ENCODE measurements at regions not wholly inside any gene's neighbourhood (a gene's known extent, or its start where the extent isn't known, plus 50 kb on each side); places are given as distances from the start of the nearest gene placed in this dataset.

DNA sequence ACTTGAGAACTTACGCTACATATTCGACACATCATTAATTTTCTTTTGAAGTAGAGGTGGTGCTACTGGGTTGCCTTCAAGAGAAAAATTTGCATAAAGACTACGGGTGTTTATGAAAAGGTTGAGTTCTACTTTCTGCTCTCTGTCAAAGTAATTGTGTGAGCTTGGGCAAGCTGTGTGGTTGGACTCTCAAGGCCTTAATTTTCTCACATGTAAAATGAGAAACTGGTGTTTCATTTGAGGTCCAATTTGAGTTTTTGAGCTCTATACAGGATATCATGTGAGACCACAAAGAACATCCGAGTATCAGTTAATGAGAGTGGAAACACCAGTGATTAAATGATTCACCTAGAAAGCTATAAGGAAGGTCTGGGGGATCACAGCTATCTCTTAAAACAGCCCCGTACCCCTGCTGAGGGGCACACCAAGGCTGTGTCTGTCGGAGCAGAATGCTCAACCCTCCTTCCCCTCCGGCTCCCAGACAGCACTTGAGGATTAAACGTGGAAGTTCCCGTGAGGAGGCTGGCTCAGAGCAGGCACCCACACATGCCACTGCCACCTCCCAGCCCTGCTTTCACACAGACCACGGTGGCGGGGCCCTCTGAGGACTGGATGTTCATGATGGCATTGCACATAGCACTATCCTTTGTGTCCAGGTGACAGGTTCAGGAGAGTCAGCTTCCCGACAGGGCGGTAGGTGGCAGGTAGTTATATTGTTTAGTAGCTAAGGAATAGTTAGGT is 191.8 kb downstream of the RNF144A start:
- TF ChIP-seq, protein P1, sequence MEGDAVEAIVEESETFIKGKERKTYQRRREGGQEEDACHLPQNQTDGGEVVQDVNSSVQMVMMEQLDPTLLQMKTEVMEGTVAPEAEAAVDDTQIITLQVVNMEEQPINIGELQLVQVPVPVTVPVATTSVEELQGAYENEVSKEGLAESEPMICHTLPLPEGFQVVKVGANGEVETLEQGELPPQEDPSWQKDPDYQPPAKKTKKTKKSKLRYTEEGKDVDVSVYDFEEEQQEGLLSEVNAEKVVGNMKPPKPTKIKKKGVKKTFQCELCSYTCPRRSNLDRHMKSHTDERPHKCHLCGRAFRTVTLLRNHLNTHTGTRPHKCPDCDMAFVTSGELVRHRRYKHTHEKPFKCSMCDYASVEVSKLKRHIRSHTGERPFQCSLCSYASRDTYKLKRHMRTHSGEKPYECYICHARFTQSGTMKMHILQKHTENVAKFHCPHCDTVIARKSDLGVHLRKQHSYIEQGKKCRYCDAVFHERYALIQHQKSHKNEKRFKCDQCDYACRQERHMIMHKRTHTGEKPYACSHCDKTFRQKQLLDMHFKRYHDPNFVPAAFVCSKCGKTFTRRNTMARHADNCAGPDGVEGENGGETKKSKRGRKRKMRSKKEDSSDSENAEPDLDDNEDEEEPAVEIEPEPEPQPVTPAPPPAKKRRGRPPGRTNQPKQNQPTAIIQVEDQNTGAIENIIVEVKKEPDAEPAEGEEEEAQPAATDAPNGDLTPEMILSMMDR (IDR thresholded peaks at IDR 0.05; ENCODE audit: insufficient read depth, low read length, missing control alignments), result no peak
- CTCF ChIA-PET, result interaction anchor here (0.9 to 4.6 kb wide), 3 partner anchors 9 to 12 kb away, joined by 3 to 42 read pairs (median 17); no protein-coding TSS in a partner anchor
- H3K4me3 ChIP-seq (ENCODE audit: low read depth, low read length), result no peak overlapping the region
- no peak for DNase-seq (ENCODE audit: low read depth, low spot score)
- POLR2A ChIA-PET, result no interaction called here

DNA sequence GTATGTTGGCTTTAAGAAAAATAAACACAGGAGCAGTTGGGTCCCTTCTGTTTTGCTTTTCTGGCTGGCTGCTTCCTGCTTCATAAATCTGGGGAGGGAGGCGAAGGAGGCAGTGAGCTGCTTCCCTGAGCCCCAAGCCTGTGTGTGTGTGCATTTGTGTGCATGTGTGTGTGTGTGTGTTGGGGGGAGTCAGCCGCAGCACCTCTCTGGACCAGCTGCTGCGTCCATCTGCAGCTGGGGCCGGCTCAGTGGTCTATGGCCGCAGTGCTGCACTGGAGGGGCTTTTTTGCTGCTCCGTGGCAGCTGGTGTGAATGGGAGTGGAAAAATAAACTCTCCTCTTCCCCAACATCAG is 192.3 kb downstream of the RNF144A start:
- POLR2A ChIA-PET, result no interaction called here

GRCh38 chr2:7111626-7112025 is 194.4 kb downstream of the RNF144A start:
- H3K4me3 ChIP-seq (ENCODE audit: low read depth, low read length), result no peak overlapping the region
- TF ChIP-seq, protein P1 (IDR thresholded peaks at IDR 0.05; ENCODE audit: insufficient read depth, low read length, missing control alignments), result peak; percentile 8
- no peak for DNase-seq (ENCODE audit: low read depth, low spot score)
- POLR2A ChIA-PET, result no interaction called here
- CTCF ChIA-PET, result interaction anchor here (1.5 to 4.6 kb wide), 2 partner anchors 8 to 15 kb away, joined by 4 to 42 read pairs; no protein-coding TSS in a partner anchor

More for the DNA sequence above, 192.3 kb downstream of the RNF144A start:
- no peak overlapping the region for H3K4me3 ChIP-seq (ENCODE audit: low read depth, low read length)
- CTCF ChIA-PET, result interaction anchor here (3.6 to 4.6 kb wide), 2 partner anchors 8 to 13 kb away, joined by 17 to 42 read pairs; no protein-coding TSS in a partner anchor
- TF ChIP-seq, protein P1 (IDR thresholded peaks at IDR 0.05; ENCODE audit: insufficient read depth, low read length, missing control alignments), result no peak
- DNase-seq (ENCODE audit: low read depth, low spot score), result no peak

GRCh38 chr2:7115364-7115763 is 198.2 kb downstream of the RNF144A start:
- CTCF ChIA-PET, result interaction anchor here (6.5 kb wide), 1 partner anchor 18 kb away, joined by 30 read pairs; no protein-coding TSS in a partner anchor
- POLR2A ChIA-PET, result no interaction called here
- TF ChIP-seq, protein P1 (IDR thresholded peaks at IDR 0.05; ENCODE audit: insufficient read depth, low read length, missing control alignments), result no peak
- H3K4me3 ChIP-seq (ENCODE audit: low read depth, low read length), result no peak overlapping the region
- no peak for DNase-seq (ENCODE audit: low read depth, low spot score)

- no peak for DNase-seq (ENCODE audit: low read depth, low spot score)
- POLR2A ChIA-PET, result no interaction called here
- CTCF ChIA-PET, result interaction anchor here (6.5 kb wide), 1 partner anchor 18 kb away, joined by 30 read pairs; no protein-coding TSS in a partner anchor
- TF ChIP-seq, protein P1 (IDR thresholded peaks at IDR 0.05; ENCODE audit: insufficient read depth, low read length, missing control alignments), result no peak
- no peak overlapping the region for H3K4me3 ChIP-seq (ENCODE audit: low read depth, low read length)
These were observed 198.7 kb downstream of the RNF144A start for GRCh38 chr2:7115906-7116305.

GRCh38 chr2:7116511-7116910 is 199.3 kb downstream of the RNF144A start:
- DNase-seq (ENCODE audit: low read depth, low spot score), result no peak
- CTCF ChIA-PET, result interaction anchor here (0.9 to 6.5 kb wide), 5 partner anchors 19 to 1647 kb away, joined by 3 to 30 read pairs (median 3); no protein-coding TSS in a partner anchor
- no peak overlapping the region for H3K4me3 ChIP-seq (ENCODE audit: low read depth, low read length)
- TF ChIP-seq, protein P1 (IDR thresholded peaks at IDR 0.05; ENCODE audit: insufficient read depth, low read length, missing control alignments), result no peak
- POLR2A ChIA-PET, result no interaction called here
